ENCODE measurements at regions not wholly inside any gene's neighbourhood (a gene's known extent, or its start where the extent isn't known, plus 50 kb on each side); places are given as distances from the start of the nearest gene placed in this dataset.
"Not testable (repeated sequence)": the region's sequence is repeated elsewhere in the genome, so short reads cannot be mapped to it uniquely, and the experiment has no call there.

- in situ Hi-C loops (cut with HindIII; ENCODE audit: low pct_unique_long_range_greater_than_20kb, low sequenced_read_pairs) = no loop called here
- no peak for DNase-seq (ENCODE audit: low read depth in 1 of 2, low spot score in 1 of 2)
- no peak for TF ChIP-seq JUND (IDR thresholded peaks at IDR 0.05; ENCODE audit: low read depth)
Measured at GRCh38 chr14:44741431-44741830, 220.3 kb downstream of the KLHL28 start.

- in situ Hi-C loops (cut with HindIII; ENCODE audit: low pct_unique_long_range_greater_than_20kb, low sequenced_read_pairs) = no loop called here
- no peak for TF ChIP-seq JUND (IDR thresholded peaks at IDR 0.05; ENCODE audit: low read depth)
- DNase-seq (ENCODE audit: low read depth in 1 of 2, low spot score in 1 of 2) = no peak
Measured at GRCh38 chr14:44736326-44736725, 225.4 kb downstream of the KLHL28 start.

GRCh38 chr14:44732144-44732543, 225.1 kb upstream of the FSCB start:
- in situ Hi-C loops (cut with HindIII; ENCODE audit: low pct_unique_long_range_greater_than_20kb, low sequenced_read_pairs) = no loop called here
- TF ChIP-seq JUND (IDR thresholded peaks at IDR 0.05; ENCODE audit: low read depth) = no peak
- no peak for DNase-seq (ENCODE audit: low read depth in 1 of 2, low spot score in 1 of 2)

- TF ChIP-seq JUND (IDR thresholded peaks at IDR 0.05; ENCODE audit: low read depth) = no peak
- no peak for DNase-seq (ENCODE audit: low read depth in 1 of 2, low spot score in 1 of 2)
- in situ Hi-C loops (cut with HindIII; ENCODE audit: low pct_unique_long_range_greater_than_20kb, low sequenced_read_pairs) = no loop called here
Measured at GRCh38 chr14:44730860-44731259, 223.8 kb upstream of the FSCB start.

- in situ Hi-C loops (cut with HindIII; ENCODE audit: low pct_unique_long_range_greater_than_20kb, low sequenced_read_pairs); DNase-seq (ENCODE audit: low read depth in 1 of 2, low spot score in 1 of 2): not testable (repeated sequence)
Measured at GRCh38 chr14:44721395-44721794, 214.3 kb upstream of the FSCB start.

- no peak for DNase-seq (ENCODE audit: low read depth in 1 of 2, low spot score in 1 of 2)
- in situ Hi-C loops (cut with HindIII; ENCODE audit: low pct_unique_long_range_greater_than_20kb, low sequenced_read_pairs) = no loop called here
- TF ChIP-seq JUND (IDR thresholded peaks at IDR 0.05; ENCODE audit: low read depth) = no peak
Measured at GRCh38 chr14:44720707-44721106, 213.6 kb upstream of the FSCB start.

- peak in 1 of 2 experiments; percentile 4 for DNase-seq (ENCODE audit: low read depth in 1 of 2, low spot score in 1 of 2)
- in situ Hi-C loops (cut with HindIII; ENCODE audit: low pct_unique_long_range_greater_than_20kb, low sequenced_read_pairs) = no loop called here
- TF ChIP-seq JUND (IDR thresholded peaks at IDR 0.05; ENCODE audit: low read depth) = no peak
Measured at GRCh38 chr14:44712024-44712815, 205.1 kb upstream of the FSCB start.

- peak in 1 of 2 experiments; percentile 16 for DNase-seq (ENCODE audit: low read depth in 1 of 2, low spot score in 1 of 2)
Measured at GRCh38 chr14:44701563-44702263, 194.6 kb upstream of the FSCB start.

GRCh38 chr14:44700694-44701093, 193.6 kb upstream of the FSCB start:
- DNase-seq (ENCODE audit: low read depth in 1 of 2, low spot score in 1 of 2) = no peak
- in situ Hi-C loops (cut with HindIII; ENCODE audit: low pct_unique_long_range_greater_than_20kb, low sequenced_read_pairs) = no loop called here
- no peak for TF ChIP-seq JUND (IDR thresholded peaks at IDR 0.05; ENCODE audit: low read depth)

More at GRCh38 chr14:44701563-44702263, 194.6 kb upstream of the FSCB start:
- in situ Hi-C loops (cut with HindIII; ENCODE audit: low pct_unique_long_range_greater_than_20kb, low sequenced_read_pairs) = no loop called here
- TF ChIP-seq JUND (IDR thresholded peaks at IDR 0.05; ENCODE audit: low read depth) = no peak

GRCh38 chr14:44700184-44700583, 193.1 kb upstream of the FSCB start:
- TF ChIP-seq JUND (IDR thresholded peaks at IDR 0.05; ENCODE audit: low read depth) = 0 out of 2 replicates have a peak, but pooled peaks have one; percentile 34
- peak in 1 of 2 experiments; percentile 48 for DNase-seq (ENCODE audit: low read depth in 1 of 2, low spot score in 1 of 2)
- in situ Hi-C loops (cut with HindIII; ENCODE audit: low pct_unique_long_range_greater_than_20kb, low sequenced_read_pairs) = no loop called here

GRCh38 chr14:44699391-44699790, 192.3 kb upstream of the FSCB start:
- no peak for TF ChIP-seq JUND (IDR thresholded peaks at IDR 0.05; ENCODE audit: low read depth)
- DNase-seq (ENCODE audit: low read depth in 1 of 2, low spot score in 1 of 2) = no peak
- in situ Hi-C loops (cut with HindIII; ENCODE audit: low pct_unique_long_range_greater_than_20kb, low sequenced_read_pairs) = no loop called here

- TF ChIP-seq JUND (IDR thresholded peaks at IDR 0.05; ENCODE audit: low read depth) = no peak
- in situ Hi-C loops (cut with HindIII; ENCODE audit: low pct_unique_long_range_greater_than_20kb, low sequenced_read_pairs) = no loop called here
- no peak for DNase-seq (ENCODE audit: low read depth in 1 of 2, low spot score in 1 of 2)
Measured at GRCh38 chr14:44669496-44669895, 162.4 kb upstream of the FSCB start.

- TF ChIP-seq JUND (IDR thresholded peaks at IDR 0.05; ENCODE audit: low read depth) = no peak
- no peak for DNase-seq (ENCODE audit: low read depth in 1 of 2, low spot score in 1 of 2)
- in situ Hi-C loops (cut with HindIII; ENCODE audit: low pct_unique_long_range_greater_than_20kb, low sequenced_read_pairs) = no loop called here
Measured at GRCh38 chr14:44663136-44663535, 156.1 kb upstream of the FSCB start.

Measured in T47D (cell line).